ENCODE measurements at regions not wholly inside any gene's neighbourhood (a gene's known extent, or its start where the extent isn't known, plus 50 kb on each side); places are given as distances from the start of the nearest gene placed in this dataset.

- Histone ChIP-seq H3K36me3 (ENCODE audit: insufficient read depth, low read length) (no peaks in the 10 kb centered on the region), H3K27me3 (ENCODE audit: insufficient read depth, low read length) (no peaks in the 10 kb centered on the region), H3K9ac (ENCODE audit: low read length) (no peak overlapping the region), H3K4me2 (ENCODE audit: low read length) (no peak overlapping the region), H3K27ac (ENCODE audit: low read depth, low read length, poor library complexity, severe bottlenecking) (no peak overlapping the region), H3F3A (ENCODE audit: insufficient read depth, low read length) (no peaks in the 10 kb centered on the region), H3K9me2 (ENCODE audit: low read depth, low read length) (no peaks in the 10 kb centered on the region), H3K79me2 (ENCODE audit: insufficient read depth, low read length) (no peaks in the 10 kb centered on the region), H3K9me3 (ENCODE audit: low read length) (no peaks in the 10 kb centered on the region), H4K20me1 (ENCODE audit: insufficient read depth, low read length) (no peaks in the 10 kb centered on the region), H3K4me3 (ENCODE audit: low read depth, low read length, poor library complexity, severe bottlenecking) (no peak overlapping the region), H3K4me1 (ENCODE audit: insufficient read depth, low read length, severe bottlenecking) (no peaks in the 10 kb centered on the region), H2AFZ (ENCODE audit: low read length) (no peak overlapping the region)
- TF ChIP-seq EZH2 (IDR thresholded peaks at IDR 0.05; ENCODE audit: borderline replicate concordance, low read length) (no peak), CTCF (IDR thresholded peaks at IDR 0.05; ENCODE audit: low read length) (no peak)
These were observed 125.2 kb upstream of the OBI1 start for GRCh38 chr13:78784014-78784750.

GRCh38 chr13:78780708-78781107 is 121.8 kb upstream of the OBI1 start:
- no peak overlapping the region for H3K4me2 ChIP-seq (ENCODE audit: low read length)
- H3K9ac ChIP-seq (ENCODE audit: low read length) = no peak overlapping the region
- no peak overlapping the region for H3K4me3 ChIP-seq (ENCODE audit: low read depth, low read length, poor library complexity, severe bottlenecking)
- H3K9me2 ChIP-seq (ENCODE audit: low read depth, low read length) = no peaks in the 10 kb centered on the region
- no peaks in the 10 kb centered on the region for H3K9me3 ChIP-seq (ENCODE audit: low read length)
- H3K4me1 ChIP-seq (ENCODE audit: insufficient read depth, low read length, severe bottlenecking) = no peaks in the 10 kb centered on the region
- TF ChIP-seq EZH2 (IDR thresholded peaks at IDR 0.05; ENCODE audit: borderline replicate concordance, low read length) (no peak), CTCF (IDR thresholded peaks at IDR 0.05; ENCODE audit: low read length) (no peak)
- H3K79me2 ChIP-seq (ENCODE audit: insufficient read depth, low read length) = no peaks in the 10 kb centered on the region
- H3K36me3 ChIP-seq (ENCODE audit: insufficient read depth, low read length) = no peaks in the 10 kb centered on the region
- no peaks in the 10 kb centered on the region for H3F3A ChIP-seq (ENCODE audit: insufficient read depth, low read length)
- no peak overlapping the region for H3K27ac ChIP-seq (ENCODE audit: low read depth, low read length, poor library complexity, severe bottlenecking)
- no peak overlapping the region for H2AFZ ChIP-seq (ENCODE audit: low read length)
- no peaks in the 10 kb centered on the region for H3K27me3 ChIP-seq (ENCODE audit: insufficient read depth, low read length)
- H4K20me1 ChIP-seq (ENCODE audit: insufficient read depth, low read length) = no peaks in the 10 kb centered on the region

GRCh38 chr13:78779608-78780007 is 120.7 kb upstream of the OBI1 start:
- Histone ChIP-seq H3K4me2 (ENCODE audit: low read length) (no peak overlapping the region), H3K4me3 (ENCODE audit: low read depth, low read length, poor library complexity, severe bottlenecking) (no peak overlapping the region), H3F3A (ENCODE audit: insufficient read depth, low read length) (no peaks in the 10 kb centered on the region), H3K79me2 (ENCODE audit: insufficient read depth, low read length) (no peaks in the 10 kb centered on the region), H3K9me2 (ENCODE audit: low read depth, low read length) (no peaks in the 10 kb centered on the region), H3K27me3 (ENCODE audit: insufficient read depth, low read length) (no peaks in the 10 kb centered on the region), H3K9ac (ENCODE audit: low read length) (no peak overlapping the region), H3K4me1 (ENCODE audit: insufficient read depth, low read length, severe bottlenecking) (no peaks in the 10 kb centered on the region), H2AFZ (ENCODE audit: low read length) (no peak overlapping the region), H3K9me3 (ENCODE audit: low read length) (no peaks in the 10 kb centered on the region), H3K36me3 (ENCODE audit: insufficient read depth, low read length) (no peaks in the 10 kb centered on the region), H4K20me1 (ENCODE audit: insufficient read depth, low read length) (no peaks in the 10 kb centered on the region), H3K27ac (ENCODE audit: low read depth, low read length, poor library complexity, severe bottlenecking) (no peak overlapping the region)
- TF ChIP-seq EZH2 (IDR thresholded peaks at IDR 0.05; ENCODE audit: borderline replicate concordance, low read length) (no peak), CTCF (IDR thresholded peaks at IDR 0.05; ENCODE audit: low read length) (no peak)
